Loucy (cell line): ENCODE measurements at regions not wholly inside any gene's neighbourhood (a gene's known extent, or its start where the extent isn't known, plus 50 kb on each side); places are given as distances from the start of the nearest gene placed in this dataset.

ENCODE experiments used
- H2AFZ ChIP-seq: fragments of 200-600 bp; sonication (generic); 2 replicates; pipeline ENCODE4 v1.6.0; 2016; ENCODE audit warnings: antibody characterized with exemption, mild to moderate bottlenecking, low read length, moderate library complexity
- H3F3A ChIP-seq: fragments of 200-600 bp; 2 replicates; pipeline ENCODE4 v1.6.0; 2016; ENCODE audit warnings: antibody characterized with exemption, low read depth, mild to moderate bottlenecking
- H3K27me3 ChIP-seq: fragments of 200-600 bp; sonication (generic); 2 replicates; pipeline ENCODE4 v1.6.1; 2014; ENCODE audit warnings: low read length, mild to moderate bottlenecking; ENCODE audit not compliant: insufficient read depth, poor library complexity, severe bottlenecking
- H3K36me3 ChIP-seq: fragments of 200-600 bp; sonication (generic); 2 replicates; pipeline ENCODE4 v1.6.1; 2016; ENCODE audit warnings: low read length; ENCODE audit not compliant: insufficient read depth
- H3K4me1 ChIP-seq: fragments of 200-600 bp; sonication (generic); 2 replicates; pipeline ENCODE4 v1.5.1; 2014; ENCODE audit warnings: low read length, mild to moderate bottlenecking; ENCODE audit not compliant: insufficient read depth, poor library complexity, severe bottlenecking
- H3K4me2 ChIP-seq: fragments of 200-600 bp; sonication (generic); 2 replicates; pipeline ENCODE4 v1.6.0; 2014; ENCODE audit warnings: antibody characterized with exemption, low read length, low read depth, mild to moderate bottlenecking; ENCODE audit not compliant: poor library complexity, severe bottlenecking
- H3K4me3 ChIP-seq: fragments of 200-600 bp; sonication (generic); 2 replicates; pipeline ENCODE4 v1.5.1; 2014; ENCODE audit warnings: low read length, mild to moderate bottlenecking, mixed read lengths; ENCODE audit not compliant: poor library complexity, severe bottlenecking
- H3K79me2 ChIP-seq: fragments of 200-600 bp; sonication (generic); 2 replicates; pipeline ENCODE4 v1.6.1; 2014; ENCODE audit warnings: low read length; ENCODE audit not compliant: insufficient read depth
- H3K9ac ChIP-seq: fragments of 200-600 bp; sonication (generic); 2 replicates; pipeline ENCODE4 v1.6.0; 2014; ENCODE audit warnings: mild to moderate bottlenecking, low read depth, low read length, moderate library complexity; ENCODE audit not compliant: poor library complexity, severe bottlenecking
- H3K9me2 ChIP-seq: fragments of 200-600 bp; sonication (generic); replicated peaks from 2 replicates; pipeline ENCODE4 v1.6.1; 2016; ENCODE audit warnings: low read depth, low read length, mixed read lengths
- H3K9me3 ChIP-seq: fragments of 200-600 bp; sonication (generic); 2 replicates; pipeline ENCODE4 v1.6.1; 2014; ENCODE audit warnings: mild to moderate bottlenecking, antibody characterized with exemption, low read length, low read depth; ENCODE audit not compliant: insufficient read depth
- H4K20me1 ChIP-seq: fragments of 200-600 bp; sonication (generic); 2 replicates; pipeline ENCODE4 v1.6.0; 2014; ENCODE audit warnings: antibody characterized with exemption, low read length, mild to moderate bottlenecking; ENCODE audit not compliant: insufficient read depth, poor library complexity, severe bottlenecking
- CTCF ChIP-seq: fragments of 200-600 bp; sonication (generic); conservative IDR thresholded peaks from 2 replicates; pipeline ENCODE4 v1.5.1; 2014; ENCODE audit warnings: mild to moderate bottlenecking, antibody characterized with exemption, low read length
- EZH2phosphoT487 ChIP-seq: fragments of 200-600 bp; IDR thresholded peaks from 2 replicates; pipeline ENCODE4 v1.6.1; 2018; ENCODE audit warnings: antibody characterized with exemption, mild to moderate bottlenecking, moderate library complexity, borderline replicate concordance

GRCh38 chr5:147971472-147971871 is 65.1 kb upstream of the C5orf46 start:
- Histone ChIP-seq H3K9ac (no peak overlapping the region), H3K4me2 (no peak overlapping the region), H3F3A (no peaks in the 10 kb centered on the region), H3K9me2 (no peaks in the 10 kb centered on the region), H3K9me3 (no peaks in the 10 kb centered on the region), H3K79me2 (no peaks in the 10 kb centered on the region), H3K4me1 (no peaks in the 10 kb centered on the region), H3K36me3 (no peaks in the 10 kb centered on the region), H4K20me1 (no peaks in the 10 kb centered on the region), H3K4me3 (no peak overlapping the region), H2AFZ (no peak overlapping the region), H3K27me3 (no peaks in the 10 kb centered on the region)
- TF ChIP-seq CTCF (no peak), EZH2phosphoT487 (no peak)

GRCh38 chr5:147968855-147969254 is 62.5 kb upstream of the C5orf46 start:
- no peaks in the 10 kb centered on the region for H3K4me1 ChIP-seq
- H3K9ac ChIP-seq, result no peak overlapping the region
- no peaks in the 10 kb centered on the region for H3K9me2 ChIP-seq
- no peaks in the 10 kb centered on the region for H3F3A ChIP-seq
- H3K27me3 ChIP-seq, result no peaks in the 10 kb centered on the region
- no peaks in the 10 kb centered on the region for H3K79me2 ChIP-seq
- no peak overlapping the region for H3K4me2 ChIP-seq
- H2AFZ ChIP-seq, result no peak overlapping the region
- H3K9me3 ChIP-seq, result no peaks in the 10 kb centered on the region
- H3K4me3 ChIP-seq, result no peak overlapping the region
- no peaks in the 10 kb centered on the region for H3K36me3 ChIP-seq
- TF ChIP-seq EZH2phosphoT487 (no peak), CTCF (no peak)
- H4K20me1 ChIP-seq, result no peaks in the 10 kb centered on the region

GRCh38 chr5:147966829-147967228 is 60.5 kb upstream of the C5orf46 start:
- H4K20me1 ChIP-seq, result no peaks in the 10 kb centered on the region
- H3K36me3 ChIP-seq, result no peaks in the 10 kb centered on the region
- H3K9me3 ChIP-seq, result no peaks in the 10 kb centered on the region
- H3F3A ChIP-seq, result no peaks in the 10 kb centered on the region
- H3K79me2 ChIP-seq, result no peaks in the 10 kb centered on the region
- no peak overlapping the region for H3K9ac ChIP-seq
- H3K9me2 ChIP-seq, result no peaks in the 10 kb centered on the region
- H2AFZ ChIP-seq, result no peak overlapping the region
- H3K4me1 ChIP-seq, result no peaks in the 10 kb centered on the region
- H3K4me3 ChIP-seq, result no peak overlapping the region
- TF ChIP-seq EZH2phosphoT487, result no peak
- no peak for TF ChIP-seq CTCF
- H3K27me3 ChIP-seq, result no peaks in the 10 kb centered on the region
- no peak overlapping the region for H3K4me2 ChIP-seq
